ENCODE measurements at regions not wholly inside any gene's neighbourhood (a gene's known extent, or its start where the extent isn't known, plus 50 kb on each side); places are given as distances from the start of the nearest gene placed in this dataset.
"Not testable (repeated sequence)": the region's sequence is repeated elsewhere in the genome, so short reads cannot be mapped to it uniquely, and the experiment has no call there.

- no CpG with 5 or more reads among the region's 1 CpG for WGBS (ENCODE audit: insufficient coverage, low lambda C conversion rate)
These were observed 562.2 kb downstream of the ACTRT1 start for GRCh38 chrX:127490000-127490399.

GRCh38 chrX:127466211-127466610 lies 586.0 kb downstream of the ACTRT1 start:
- H3K4me1 ChIP-seq (ENCODE audit: control insufficient read depth, insufficient read depth, low read length): no peaks in the 10 kb centered on the region
- no peak overlapping the region for H3K4me3 ChIP-seq (ENCODE audit: low read length)
- H3K27ac ChIP-seq (ENCODE audit: low read length): no peak overlapping the region
- DNase-seq: no peak
- no peaks in the 10 kb centered on the region for H3K36me3 ChIP-seq (ENCODE audit: control insufficient read depth, insufficient read depth, low read length)
- no peaks in the 10 kb centered on the region for H3K9me3 ChIP-seq (ENCODE audit: control insufficient read depth, low read depth, low read length)
- H3K27me3 ChIP-seq (ENCODE audit: control insufficient read depth, insufficient read depth, low read length): no peaks in the 10 kb centered on the region

More at GRCh38 chrX:127490000-127490399, 562.2 kb downstream of the ACTRT1 start:
- no peaks in the 10 kb centered on the region for H3K36me3 ChIP-seq (ENCODE audit: control insufficient read depth, insufficient read depth, low read length)
- no peaks in the 10 kb centered on the region for H3K4me1 ChIP-seq (ENCODE audit: control insufficient read depth, insufficient read depth, low read length)
- no peak for DNase-seq
- no peaks in the 10 kb centered on the region for H3K27me3 ChIP-seq (ENCODE audit: control insufficient read depth, insufficient read depth, low read length)
- no peak overlapping the region for H3K27ac ChIP-seq (ENCODE audit: low read length)
- H3K4me3 ChIP-seq (ENCODE audit: low read length): no peak overlapping the region
- H3K9me3 ChIP-seq (ENCODE audit: control insufficient read depth, low read depth, low read length): no peaks in the 10 kb centered on the region

- no peaks in the 10 kb centered on the region for H3K27me3 ChIP-seq (ENCODE audit: control insufficient read depth, insufficient read depth, low read length)
- no peaks in the 10 kb centered on the region for H3K4me1 ChIP-seq (ENCODE audit: control insufficient read depth, insufficient read depth, low read length)
- H3K9me3 ChIP-seq (ENCODE audit: control insufficient read depth, low read depth, low read length): no peaks in the 10 kb centered on the region
- H3K36me3 ChIP-seq (ENCODE audit: control insufficient read depth, insufficient read depth, low read length): no peaks in the 10 kb centered on the region
- no peak for DNase-seq
- H3K27ac ChIP-seq (ENCODE audit: low read length): no peak overlapping the region
- no peak overlapping the region for H3K4me3 ChIP-seq (ENCODE audit: low read length)
- no CpG with 5 or more reads among the region's 4 CpGs for WGBS (ENCODE audit: insufficient coverage, low lambda C conversion rate)
These were observed 592.4 kb downstream of the ACTRT1 start for GRCh38 chrX:127459790-127460189.

GRCh38 chrX:127457161-127457560 lies 595.0 kb downstream of the ACTRT1 start:
- no peak overlapping the region for H3K4me3 ChIP-seq (ENCODE audit: low read length)
- no peaks in the 10 kb centered on the region for H3K4me1 ChIP-seq (ENCODE audit: control insufficient read depth, insufficient read depth, low read length)
- H3K36me3 ChIP-seq (ENCODE audit: control insufficient read depth, insufficient read depth, low read length): no peaks in the 10 kb centered on the region
- no peaks in the 10 kb centered on the region for H3K27me3 ChIP-seq (ENCODE audit: control insufficient read depth, insufficient read depth, low read length)
- H3K27ac ChIP-seq (ENCODE audit: low read length): no peak overlapping the region
- H3K9me3 ChIP-seq (ENCODE audit: control insufficient read depth, low read depth, low read length): no peaks in the 10 kb centered on the region
- no peak for DNase-seq

- H3K4me1 ChIP-seq (ENCODE audit: control insufficient read depth, insufficient read depth, low read length): no peaks in the 10 kb centered on the region
- H3K4me3 ChIP-seq (ENCODE audit: low read length): no peak overlapping the region
- no peak overlapping the region for H3K27ac ChIP-seq (ENCODE audit: low read length)
- H3K36me3 ChIP-seq (ENCODE audit: control insufficient read depth, insufficient read depth, low read length): no peaks in the 10 kb centered on the region
- H3K27me3 ChIP-seq (ENCODE audit: control insufficient read depth, insufficient read depth, low read length): no peaks in the 10 kb centered on the region
- no peak for DNase-seq
- no peaks in the 10 kb centered on the region for H3K9me3 ChIP-seq (ENCODE audit: control insufficient read depth, low read depth, low read length)
- WGBS (ENCODE audit: insufficient coverage, low lambda C conversion rate): no CpG with 5 or more reads among the region's 2 CpGs
These were observed 612.5 kb downstream of the ACTRT1 start for GRCh38 chrX:127439676-127440075.

GRCh38 chrX:127405946-127406345 lies 586.4 kb downstream of the PRR32 start:
- Histone ChIP-seq H3K36me3 (ENCODE audit: control insufficient read depth, insufficient read depth, low read length) (no peaks in the 10 kb centered on the region), H3K9me3 (ENCODE audit: control insufficient read depth, low read depth, low read length) (no peaks in the 10 kb centered on the region), H3K27ac (ENCODE audit: low read length) (no peak overlapping the region), H3K27me3 (ENCODE audit: control insufficient read depth, insufficient read depth, low read length) (no peaks in the 10 kb centered on the region), H3K4me3 (ENCODE audit: low read length) (no peak overlapping the region), H3K4me1 (ENCODE audit: control insufficient read depth, insufficient read depth, low read length) (no peaks in the 10 kb centered on the region)
- WGBS (ENCODE audit: insufficient coverage, low lambda C conversion rate): no CpG with 5 or more reads among the region's 2 CpGs
- no peak for DNase-seq

- H3K36me3 ChIP-seq (ENCODE audit: control insufficient read depth, insufficient read depth, low read length): no peaks in the 10 kb centered on the region
- no peaks in the 10 kb centered on the region for H3K4me1 ChIP-seq (ENCODE audit: control insufficient read depth, insufficient read depth, low read length)
- WGBS (ENCODE audit: insufficient coverage, low lambda C conversion rate): no CpG with 5 or more reads among the region's 1 CpG
- H3K9me3 ChIP-seq (ENCODE audit: control insufficient read depth, low read depth, low read length): no peaks in the 10 kb centered on the region
- no peak overlapping the region for H3K27ac ChIP-seq (ENCODE audit: low read length)
- no peaks in the 10 kb centered on the region for H3K27me3 ChIP-seq (ENCODE audit: control insufficient read depth, insufficient read depth, low read length)
- H3K4me3 ChIP-seq (ENCODE audit: low read length): no peak overlapping the region
- no peak for DNase-seq
These were observed 584.6 kb downstream of the PRR32 start for GRCh38 chrX:127404161-127404560.

GRCh38 chrX:127400231-127400630 lies 580.7 kb downstream of the PRR32 start:
- WGBS (ENCODE audit: insufficient coverage, low lambda C conversion rate): no CpG with 5 or more reads among the region's 4 CpGs
- DNase-seq; H3K4me3 ChIP-seq (ENCODE audit: low read length): not testable (repeated sequence)

GRCh38 chrX:127390316-127390715 lies 570.8 kb downstream of the PRR32 start:
- no peak for DNase-seq
- no CpG with 5 or more reads among the region's 4 CpGs for WGBS (ENCODE audit: insufficient coverage, low lambda C conversion rate)
- Histone ChIP-seq H3K36me3 (ENCODE audit: control insufficient read depth, insufficient read depth, low read length) (no peaks in the 10 kb centered on the region), H3K27me3 (ENCODE audit: control insufficient read depth, insufficient read depth, low read length) (no peaks in the 10 kb centered on the region), H3K9me3 (ENCODE audit: control insufficient read depth, low read depth, low read length) (no peaks in the 10 kb centered on the region), H3K4me3 (ENCODE audit: low read length) (no peak overlapping the region), H3K27ac (ENCODE audit: low read length) (no peak overlapping the region), H3K4me1 (ENCODE audit: control insufficient read depth, insufficient read depth, low read length) (no peaks in the 10 kb centered on the region)

More at GRCh38 chrX:127400231-127400630, 580.7 kb downstream of the PRR32 start:
- not testable (repeated sequence) for H3K36me3 ChIP-seq (ENCODE audit: control insufficient read depth, insufficient read depth, low read length); H3K27ac ChIP-seq (ENCODE audit: low read length); H3K4me1 ChIP-seq (ENCODE audit: control insufficient read depth, insufficient read depth, low read length); H3K27me3 ChIP-seq (ENCODE audit: control insufficient read depth, insufficient read depth, low read length); H3K9me3 ChIP-seq (ENCODE audit: control insufficient read depth, low read depth, low read length)

- no peak overlapping the region for H3K27ac ChIP-seq (ENCODE audit: low read length)
- no peaks in the 10 kb centered on the region for H3K4me1 ChIP-seq (ENCODE audit: control insufficient read depth, insufficient read depth, low read length)
- H3K4me3 ChIP-seq (ENCODE audit: low read length): no peak overlapping the region
- no peaks in the 10 kb centered on the region for H3K36me3 ChIP-seq (ENCODE audit: control insufficient read depth, insufficient read depth, low read length)
- no peaks in the 10 kb centered on the region for H3K27me3 ChIP-seq (ENCODE audit: control insufficient read depth, insufficient read depth, low read length)
- no peaks in the 10 kb centered on the region for H3K9me3 ChIP-seq (ENCODE audit: control insufficient read depth, low read depth, low read length)
- no CpG with 5 or more reads among the region's 1 CpG for WGBS (ENCODE audit: insufficient coverage, low lambda C conversion rate)
- DNase-seq: peak in 1 of 2 donors; percentile 1
These were observed 570.4 kb downstream of the PRR32 start for GRCh38 chrX:127389900-127390299.
